Smooth muscle cell (in vitro differentiated cells): ENCODE measurements at regions not wholly inside any gene's neighbourhood (a gene's known extent, or its start where the extent isn't known, plus 50 kb on each side); places are given as distances from the start of the nearest gene placed in this dataset.

ENCODE experiments used
- DNase-seq: peaks from one replicate; lab custom pipeline; 2025; ENCODE audit not compliant: unreplicated experiment; lab: John Stamatoyannopoulos, UW
- H2AFZ ChIP-seq: fragments of 200-600 bp; sonication (generic); 2 replicates; pipeline ENCODE4 v1.6.0; 2016; ENCODE audit warnings: antibody characterized with exemption, low read depth, mild to moderate bottlenecking
- H3F3A ChIP-seq: fragments of 200-600 bp; sonication (generic); 2 replicates; pipeline ENCODE4 v1.6.0; 2017; ENCODE audit warnings: antibody characterized with exemption, low read depth
- H3K27ac ChIP-seq: fragments of 200-600 bp; sonication (generic); 2 replicates; pipeline ENCODE4 v1.5.1; 2016; ENCODE audit warnings: low read depth, mild to moderate bottlenecking
- H3K27me3 ChIP-seq: fragments of 200-600 bp; sonication (generic); 2 replicates; pipeline ENCODE4 v1.6.1; 2016; ENCODE audit warnings: low read depth, mild to moderate bottlenecking
- H3K36me3 ChIP-seq: fragments of 200-600 bp; sonication (generic); 2 replicates; pipeline ENCODE4 v1.5.1; 2016; ENCODE audit warnings: low read depth
- H3K4me1 ChIP-seq: fragments of 200-600 bp; sonication (generic); 2 replicates; pipeline ENCODE4 v1.5.1; 2016; ENCODE audit warnings: low read depth
- H3K4me2 ChIP-seq: fragments of 200-600 bp; sonication (generic); 2 replicates; pipeline ENCODE4 v1.6.0; 2016; ENCODE audit warnings: mild to moderate bottlenecking
- H3K4me3 ChIP-seq: fragments of 200-600 bp; sonication (generic); 2 replicates; pipeline ENCODE4 v1.5.1; 2016; ENCODE audit warnings: mild to moderate bottlenecking
- H3K79me2 ChIP-seq: fragments of 200-600 bp; sonication (generic); 2 replicates; pipeline ENCODE4 v1.6.0; 2016; ENCODE audit warnings: low read depth, mild to moderate bottlenecking
- H3K9ac ChIP-seq: fragments of 200-600 bp; sonication (generic); 2 replicates; pipeline ENCODE4 v1.6.0; 2016; ENCODE audit warnings: low read depth
- H3K9me3 ChIP-seq: fragments of 200-600 bp; sonication (generic); replicated peaks from 2 replicates; pipeline ENCODE4 v1.5.1; 2016; ENCODE audit warnings: low read depth
- H4K20me1 ChIP-seq: fragments of 200-600 bp; sonication (generic); 2 replicates; pipeline ENCODE4 v1.6.0; 2016; ENCODE audit warnings: low read depth
- WGBS: methylation state at CpG from one replicate; pipeline ENCODE4 v1.1.7; 2016; ENCODE audit warnings: low lambda C conversion rate; 5-methylcytosine and 5-hydroxymethylcytosine counted together
- TF ChIP-seq, protein P1 (sequence below): fragments of 200-600 bp; sonication (generic); IDR thresholded peaks from 2 replicates; pipeline ENCODE4 v1.5.1; 2017; ENCODE audit warnings: borderline replicate concordance, mild to moderate bottlenecking, antibody characterized with exemption; ENCODE audit not compliant: insufficient read depth, poor library complexity, severe bottlenecking

DNA sequence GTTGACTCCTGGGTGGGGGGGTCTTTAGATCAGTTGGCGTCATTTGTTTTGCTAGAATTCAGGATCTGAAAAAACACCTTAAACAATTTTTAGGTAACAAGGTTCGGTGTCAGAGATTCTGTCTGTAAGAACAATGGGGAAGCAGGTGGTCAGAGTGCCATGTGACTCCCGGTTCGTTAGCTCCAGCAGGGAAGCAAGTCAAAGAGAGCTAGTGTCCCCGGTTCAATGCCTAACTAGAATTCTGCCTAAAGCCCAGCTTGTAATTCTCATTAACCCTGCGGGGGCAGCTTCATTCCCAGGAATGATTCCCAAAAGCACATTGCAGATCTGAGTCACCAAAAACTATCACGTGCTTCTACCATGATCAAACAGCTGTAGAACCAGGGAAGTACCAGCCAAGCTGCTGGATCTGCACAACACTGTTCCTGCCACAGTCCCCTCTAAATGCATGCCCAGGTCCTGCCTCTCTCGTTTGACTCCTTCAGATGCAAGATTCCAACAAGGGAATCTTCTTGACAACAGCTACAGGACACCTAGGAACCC lies 664.3 kb upstream of the CELF2 start:
- Histone ChIP-seq H3F3A (no peaks in the 10 kb centered on the region), H3K4me2 (no peak overlapping the region), H3K9me3 (no peaks in the 10 kb centered on the region), H3K9ac (no peak overlapping the region), H4K20me1 (no peaks in the 10 kb centered on the region), H3K79me2 (no peaks in the 10 kb centered on the region), H3K27me3 (no peaks in the 10 kb centered on the region), H2AFZ (no peak overlapping the region), H3K36me3 (no peaks in the 10 kb centered on the region), H3K4me3 (no peak overlapping the region), H3K27ac (no peak overlapping the region), H3K4me1 (no peaks in the 10 kb centered on the region)
- TF ChIP-seq, protein P1, sequence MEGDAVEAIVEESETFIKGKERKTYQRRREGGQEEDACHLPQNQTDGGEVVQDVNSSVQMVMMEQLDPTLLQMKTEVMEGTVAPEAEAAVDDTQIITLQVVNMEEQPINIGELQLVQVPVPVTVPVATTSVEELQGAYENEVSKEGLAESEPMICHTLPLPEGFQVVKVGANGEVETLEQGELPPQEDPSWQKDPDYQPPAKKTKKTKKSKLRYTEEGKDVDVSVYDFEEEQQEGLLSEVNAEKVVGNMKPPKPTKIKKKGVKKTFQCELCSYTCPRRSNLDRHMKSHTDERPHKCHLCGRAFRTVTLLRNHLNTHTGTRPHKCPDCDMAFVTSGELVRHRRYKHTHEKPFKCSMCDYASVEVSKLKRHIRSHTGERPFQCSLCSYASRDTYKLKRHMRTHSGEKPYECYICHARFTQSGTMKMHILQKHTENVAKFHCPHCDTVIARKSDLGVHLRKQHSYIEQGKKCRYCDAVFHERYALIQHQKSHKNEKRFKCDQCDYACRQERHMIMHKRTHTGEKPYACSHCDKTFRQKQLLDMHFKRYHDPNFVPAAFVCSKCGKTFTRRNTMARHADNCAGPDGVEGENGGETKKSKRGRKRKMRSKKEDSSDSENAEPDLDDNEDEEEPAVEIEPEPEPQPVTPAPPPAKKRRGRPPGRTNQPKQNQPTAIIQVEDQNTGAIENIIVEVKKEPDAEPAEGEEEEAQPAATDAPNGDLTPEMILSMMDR, result no peak
- WGBS, result 81% methylated on average over 8 of the region's 8 CpGs
- no peak for DNase-seq

DNA sequence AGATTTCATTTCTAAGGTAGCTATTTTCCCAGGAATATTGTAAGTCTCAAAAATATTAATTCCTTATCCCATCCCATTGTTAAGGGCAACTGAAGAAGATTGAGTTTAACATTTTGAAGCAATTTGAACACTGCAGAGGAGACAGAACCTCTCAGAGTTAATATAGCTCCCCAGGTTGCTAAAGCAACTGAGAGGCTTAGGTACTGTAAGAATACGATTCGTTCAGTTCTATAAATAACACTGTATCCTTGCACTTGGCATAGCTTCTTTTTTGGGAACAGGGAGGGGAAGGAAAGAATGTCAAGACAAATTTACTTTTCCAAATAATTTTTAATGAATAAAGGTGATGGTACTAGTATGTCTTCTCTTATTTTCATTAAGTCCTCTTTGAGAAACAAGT lies 658.4 kb upstream of the CELF2 start:
- Histone ChIP-seq H3K9ac (no peak overlapping the region), H3K27ac (no peak overlapping the region), H3K9me3 (no peaks in the 10 kb centered on the region), H4K20me1 (no peaks in the 10 kb centered on the region), H3K27me3 (no peaks in the 10 kb centered on the region), H3K36me3 (no peaks in the 10 kb centered on the region), H3K4me2 (no peak overlapping the region), H3F3A (no peaks in the 10 kb centered on the region), H3K4me3 (no peak overlapping the region), H3K79me2 (no peaks in the 10 kb centered on the region), H3K4me1 (no peaks in the 10 kb centered on the region), H2AFZ (no peak overlapping the region)
- WGBS, result 86% methylated on average over 2 of the region's 2 CpGs
- no peak for DNase-seq
- TF ChIP-seq, protein P1, result no peak

DNA sequence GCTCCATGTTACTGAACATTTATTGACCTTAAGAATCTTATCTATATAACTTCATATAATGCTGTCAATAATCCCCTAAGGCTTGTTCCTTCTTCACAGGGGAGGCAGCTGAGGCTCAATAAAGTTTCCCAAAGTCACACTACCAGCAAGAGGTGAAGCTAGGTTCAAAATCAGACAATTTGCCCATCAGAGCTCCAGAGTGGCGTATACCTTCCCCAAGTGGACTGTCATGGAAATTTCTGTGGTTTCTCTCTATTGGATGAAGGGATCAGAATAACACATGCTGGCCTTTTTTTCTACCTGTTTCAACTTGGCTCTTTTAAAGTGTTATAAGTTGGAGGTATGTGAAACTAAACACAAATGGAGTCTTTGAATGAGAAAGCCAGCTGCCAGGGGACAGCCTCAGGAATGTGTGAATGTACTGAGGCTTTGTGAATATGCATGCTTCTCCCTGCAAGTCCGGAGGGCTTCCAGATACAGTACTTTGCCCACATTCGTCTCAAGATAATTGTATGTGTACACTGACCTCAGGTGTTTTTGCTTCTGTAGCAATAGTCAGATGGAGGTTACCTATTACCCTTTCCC lies 656.3 kb upstream of the CELF2 start:
- Histone ChIP-seq H2AFZ (no peak overlapping the region), H3K36me3 (no peaks in the 10 kb centered on the region), H3K79me2 (no peaks in the 10 kb centered on the region), H3K9me3 (no peaks in the 10 kb centered on the region), H3K4me2 (no peak overlapping the region), H3K4me3 (no peak overlapping the region), H3K27ac (no peak overlapping the region), H3K27me3 (no peaks in the 10 kb centered on the region), H3F3A (no peaks in the 10 kb centered on the region), H3K9ac (no peak overlapping the region), H4K20me1 (no peaks in the 10 kb centered on the region), H3K4me1 (no peaks in the 10 kb centered on the region)
- 62% methylated on average over 3 of the region's 3 CpGs for WGBS
- TF ChIP-seq, protein P1, result no peak
- no peak for DNase-seq

DNA sequence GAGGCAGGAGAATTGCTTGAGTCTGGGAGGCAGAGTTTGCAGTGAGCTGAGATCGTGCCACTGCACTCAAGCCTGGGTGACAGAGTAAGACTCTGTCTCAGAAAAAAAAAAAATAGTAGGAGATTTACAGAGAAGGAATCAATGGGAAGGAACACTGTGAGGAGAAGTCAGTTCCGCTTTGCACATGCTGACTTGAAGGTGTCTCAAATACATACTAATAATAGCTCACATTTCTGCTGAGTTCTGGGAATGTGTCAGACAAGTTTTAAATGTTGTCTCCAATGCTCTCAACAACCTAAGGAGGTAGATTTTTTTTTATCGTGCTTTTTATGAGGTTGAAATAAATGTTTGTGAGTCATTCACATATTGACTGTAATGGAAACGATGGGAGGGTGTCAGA lies 654.9 kb upstream of the CELF2 start:
- Histone ChIP-seq H3K4me2 (no peak overlapping the region), H3K4me1 (no peaks in the 10 kb centered on the region), H3K9ac (no peak overlapping the region), H4K20me1 (no peaks in the 10 kb centered on the region), H3K4me3 (no peak overlapping the region), H3K36me3 (no peaks in the 10 kb centered on the region), H3F3A (no peaks in the 10 kb centered on the region), H3K9me3 (no peaks in the 10 kb centered on the region), H3K79me2 (no peaks in the 10 kb centered on the region), H3K27ac (no peak overlapping the region), H2AFZ (no peak overlapping the region), H3K27me3 (no peaks in the 10 kb centered on the region)
- TF ChIP-seq, protein P1, result no peak
- 92% methylated on average over 4 of the region's 4 CpGs for WGBS
- DNase-seq, result no peak
